K562 (cell line): ENCODE measurements at regions not wholly inside any gene's neighbourhood (a gene's known extent, or its start where the extent isn't known, plus 50 kb on each side); places are given as distances from the start of the nearest gene placed in this dataset.

Experiments
- ATAC-seq: fragments of 200-7000 bp; cut with Tn5 transposase; 3 replicates; pipeline ENCODE4 v1.9.1; 2020; ENCODE audit warnings: moderate library complexity
- BruUV-seq: library from RNA; stranded (reverse); fragments of 400-500 nt; replicated peaks from 2 replicates; lab custom pipeline; 2021; lab: Mats Ljungman, UMichigan
- CTCF ChIA-PET: fragments of 300-600 bp; formaldehyde crosslinking; extraction: SDS; loops from one replicate; lab custom pipeline; 2021; ENCODE audit warnings: low intra/inter-chr PET ratio; lab: Yijun Ruan, JAX
- POLR2A ChIA-PET: fragments of 300-600, 350-650 bp; sonication (Branson Sonifier 250); formaldehyde crosslinking; extraction: SDS; loops from one replicate; lab custom pipeline; 2021; ENCODE audit warnings: antibody characterized with exemption, inconsistent platforms; lab: Yijun Ruan, JAX
- DNase-seq, 4 experiments: peaks; one replicate each; pipeline versions ENCODE4 v3.0.0 to v3.0.0-alpha.2; 2011 to 2018; ENCODE audit warnings: low spot score in 3 of 4, mixed read lengths in 3 of 4; ENCODE audit errors: extremely low read depth in 1 of 4
- FAIRE-seq: peaks from 2 replicates; lab custom pipeline; 2011; peaks lifted over from hg19 to GRCh38; lab: Jason Lieb, UNC
- H2AFZ ChIP-seq: 2 replicates; pipeline ENCODE4 v1.6.0; 2011; ENCODE audit warnings: low read depth, low read length, control low read depth, inconsistent platforms
- H3K27ac ChIP-seq: fragments of 200-600 bp; 3 replicates; pipeline ENCODE4 v1.8.0; 2011; ENCODE audit warnings: low read depth, mild to moderate bottlenecking, control low read depth, inconsistent platforms, low read length, moderate library complexity, mixed read lengths; ENCODE audit errors: extremely low read depth
- H3K27me3 ChIP-seq, 2 experiments: fragments of 300-600 bp in 1 of 2; 2 replicates in 1 of 2; 3 replicates in 1 of 2; pipeline versions ENCODE4 v1.6.0 to v1.8.0; 2011; ENCODE audit warnings: inconsistent platforms in 2 of 2, low read length in 2 of 2, mild to moderate bottlenecking in 1 of 2, mixed read lengths in 1 of 2, moderate library complexity in 1 of 2; ENCODE audit not compliant: control insufficient read depth in 2 of 2, insufficient read depth in 2 of 2
- H3K36me3 ChIP-seq: fragments of 300-600 bp; 3 replicates; pipeline ENCODE4 v1.8.0; 2011; ENCODE audit warnings: mild to moderate bottlenecking, low read length, inconsistent platforms; ENCODE audit not compliant: control insufficient read depth, insufficient read depth
- H3K4me1 ChIP-seq, 2 experiments: fragments of 200-600 bp in 1 of 2; replicated peaks in 1 of 2; 2 replicates in 1 of 2; 3 replicates in 1 of 2; pipeline versions ENCODE4 v1.5.1 to v1.8.0; 2011; ENCODE audit warnings: inconsistent platforms in 2 of 2, low read length in 2 of 2, mild to moderate bottlenecking in 1 of 2, mixed read lengths in 1 of 2, moderate library complexity in 1 of 2; ENCODE audit not compliant: control insufficient read depth in 2 of 2, insufficient read depth in 2 of 2
- H3K4me2 ChIP-seq: 2 replicates; pipeline ENCODE4 v1.6.1; 2011; ENCODE audit warnings: low read length, control low read depth, inconsistent platforms, mixed read lengths; ENCODE audit not compliant: insufficient read depth
- H3K4me3 ChIP-seq: fragments of 200-600 bp; sonication (generic), shearing (Covaris generic); 2 replicates; pipeline ENCODE4 v1.5.1; 2016; ENCODE audit warnings: control low read depth, inconsistent platforms
- H3K79me2 ChIP-seq: fragments of 200-600 bp; 3 replicates; pipeline ENCODE4 v1.8.0; 2011; ENCODE audit warnings: low read length, inconsistent platforms; ENCODE audit not compliant: control insufficient read depth, insufficient read depth
- H3K9ac ChIP-seq, 2 experiments: 2 replicates each; pipeline versions ENCODE4 v1.6.0 to v1.6.1; 2011; ENCODE audit warnings: low read depth in 2 of 2, low read length in 2 of 2, control low read depth in 1 of 2, inconsistent platforms in 1 of 2, mild to moderate bottlenecking in 1 of 2, mixed read lengths in 1 of 2; ENCODE audit not compliant: insufficient read depth in 1 of 2
- H3K9me1 ChIP-seq: one replicate; pipeline ENCODE4 v1.6.0; 2011; ENCODE audit warnings: inconsistent platforms, mild to moderate bottlenecking, low read length, moderate library complexity; ENCODE audit not compliant: control insufficient read depth, insufficient read depth
- H3K9me3 ChIP-seq: replicated peaks from 2 replicates; pipeline ENCODE4 v1.5.1; 2011; ENCODE audit warnings: low read depth, low read length, inconsistent platforms; ENCODE audit not compliant: control insufficient read depth, insufficient read depth
- H4K20me1 ChIP-seq: replicated peaks from 2 replicates; pipeline ENCODE4 v1.6.1; 2011; ENCODE audit warnings: low read length, inconsistent platforms, mixed read lengths; ENCODE audit not compliant: control insufficient read depth, insufficient read depth
- ATF3 ChIP-seq, 2 experiments: fragments of 450-650 bp in 1 of 2; sonication (generic) in 1 of 2; formaldehyde crosslinking in 1 of 2; IDR thresholded peaks in 1 of 2; conservative IDR thresholded peaks in 1 of 2; 2 replicates each; pipeline versions ENCODE4 v1.6.1 to v1.8.1; 2016 to 2023; ENCODE audit warnings: mild to moderate bottlenecking in 2 of 2, moderate library complexity in 2 of 2, inconsistent platforms in 1 of 2, missing genetic modification reagents in 1 of 2
- BRCA1 ChIP-seq, 2 experiments: fragments of 450-650 bp in 1 of 2; sonication (generic) in 1 of 2; formaldehyde crosslinking in 1 of 2; IDR thresholded peaks; 2 replicates each; pipeline versions ENCODE4 v1.5.0 to v1.6.1; 2017 to 2020; ENCODE audit warnings: mild to moderate bottlenecking in 1 of 2, missing genetic modification reagents in 1 of 2
- CBFA2T2 ChIP-seq: fragments of 450-650 bp; conservative IDR thresholded peaks from 2 replicates; pipeline ENCODE4 v1.6.1; 2017; ENCODE audit warnings: mild to moderate bottlenecking
- DLX4 ChIP-seq: fragments of 250-450 bp; sonication (Bioruptor Pico); IDR thresholded peaks from 2 replicates; pipeline ENCODE4 v1.6.1; 2021; ENCODE audit warnings: mild to moderate bottlenecking
- ESRRB ChIP-seq: fragments of 250-450 bp; sonication (Bioruptor Pico); IDR thresholded peaks from 2 replicates; pipeline ENCODE4 v1.5.0; 2020; ENCODE audit warnings: mild to moderate bottlenecking, moderate library complexity, borderline replicate concordance
- MEF2A ChIP-seq: IDR thresholded peaks from 2 replicates; pipeline ENCODE4 v1.6.1; 2011; ENCODE audit warnings: low read depth, mild to moderate bottlenecking, low read length, moderate library complexity; ENCODE audit not compliant: control insufficient read depth
- NFE2 ChIP-seq: IDR thresholded peaks from 2 replicates; pipeline ENCODE4 v1.6.1; 2014; ENCODE audit warnings: antibody characterized with exemption, low read depth
- NFRKB ChIP-seq: fragments of 450-650 bp; IDR thresholded peaks from 2 replicates; pipeline ENCODE4 v1.6.1; 2016; ENCODE audit warnings: low read depth
- RUNX1 ChIP-seq: sonication (generic); IDR thresholded peaks from 2 replicates; pipeline ENCODE4 v1.6.1; 2016; ENCODE audit warnings: antibody characterized with exemption, low read depth
- SIRT6 ChIP-seq: IDR thresholded peaks from one replicate; pipeline ENCODE4 v1.6.1; 2012; ENCODE audit warnings: low read depth, mild to moderate bottlenecking, control low read depth, inconsistent platforms, low read length, moderate library complexity
- STAT5B ChIP-seq: fragments of 250-450 bp; sonication (Bioruptor Pico); IDR thresholded peaks from 2 replicates; pipeline ENCODE4 v1.8.0; 2021; ENCODE audit warnings: mild to moderate bottlenecking, inconsistent platforms
- ZNF197 ChIP-seq: fragments of 200-800 bp; sonication (Bioruptor generic); IDR thresholded peaks from 2 replicates; pipeline ENCODE4 v1.6.1; 2016; ENCODE audit warnings: low read depth, missing genetic modification characterization, missing compliant biosample characterization
- ZNF695 ChIP-seq: fragments of 450-650 bp; formaldehyde crosslinking; IDR thresholded peaks from 2 replicates; pipeline ENCODE4 v1.4.0; 2020; ENCODE audit warnings: mild to moderate bottlenecking, moderate library complexity
- WGBS: fragments of 100-300 bp; shearing (Covaris generic); methylation state at CpG from one replicate; pipeline ENCODE4 v1.1.6; 2016; ENCODE audit warnings: low coverage, mixed read lengths; ENCODE audit not compliant: insufficient coverage; ENCODE audit errors: missing lambda C conversion rate; 5-methylcytosine and 5-hydroxymethylcytosine counted together
- in situ Hi-C: fragments of 300-500 bp; cut with MboI; formaldehyde crosslinking; loops from 4 replicates; pipeline ENCODE4 v1.15.0; 2018; ENCODE audit warnings: inconsistent platforms, mixed read lengths
- intact Hi-C: fragments of 100-400 bp; cut with micrococcal nuclease; formaldehyde crosslinking; loops from 2 replicates; pipeline ENCODE4 v1.14.2; 2022
- TF ChIP-seq, protein P1 (sequence below): fragments of 250-450 bp; sonication (Bioruptor Pico); IDR thresholded peaks from 2 replicates; pipeline ENCODE4 v1.8.0; 2022; ENCODE audit warnings: inconsistent platforms
- TF ChIP-seq, protein P2 (sequence below): fragments of 250-450 bp; sonication (Bioruptor Pico); IDR thresholded peaks from 2 replicates; pipeline ENCODE4 v1.5.0; 2021; ENCODE audit warnings: mild to moderate bottlenecking, moderate library complexity

DNA sequence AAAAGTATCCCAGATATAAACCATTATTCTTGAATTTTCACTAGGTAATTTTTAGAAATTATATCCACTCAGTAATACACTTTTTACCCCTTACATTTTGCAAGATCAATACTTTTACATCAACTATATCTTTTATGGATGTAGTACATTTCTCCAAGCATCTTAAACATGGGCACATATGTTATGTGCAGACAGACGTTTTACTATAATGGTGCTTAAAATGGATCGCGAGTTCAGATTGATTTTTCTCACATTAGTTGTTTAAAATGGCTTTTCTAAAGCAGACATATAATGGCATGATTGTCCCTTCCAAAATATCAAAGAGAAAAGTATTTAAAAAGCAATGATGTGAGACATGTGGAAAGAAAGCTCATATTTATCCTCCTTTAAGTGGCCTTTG is 786.1 kb downstream of the PDHA2 start (continued):
- TF ChIP-seq NFE2 (no peak), SIRT6 (no peak), ZNF197 (no peak), MEF2A (no peak), CBFA2T2 (no peak), NFRKB (no peak), ZNF695 (CRISPR knock-in tag) (no peak)
- TF ChIP-seq, all 486 proteins: peak for 0

DNA sequence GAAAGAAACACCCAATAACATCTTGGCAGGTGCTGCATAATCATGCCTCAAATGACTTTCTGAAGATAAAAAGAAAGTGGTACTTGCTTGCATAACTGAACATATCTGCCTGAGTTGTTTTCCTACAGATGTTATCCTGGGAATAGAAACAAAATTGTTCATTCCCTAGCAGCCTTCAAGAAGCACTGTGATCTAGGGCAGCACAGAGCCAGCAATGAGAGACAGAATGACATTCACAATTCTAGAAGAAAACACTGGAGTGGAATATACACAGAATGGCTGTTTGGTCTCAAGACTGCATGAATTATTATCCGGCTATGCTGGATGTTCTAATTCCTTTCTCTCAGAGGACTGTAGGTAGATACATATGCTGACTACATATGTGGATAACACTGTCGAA is 790.9 kb downstream of the PDHA2 start:
- intact Hi-C loops (no loop called here), in situ Hi-C loops (no loop called here)
- no TSS peak for BruUV-seq
- no peak overlapping the region for H3K4me2 ChIP-seq
- H3K79me2 ChIP-seq = no peaks in the 10 kb centered on the region
- WGBS = 0% methylated on average over 2 of the region's 2 CpGs
- no peaks in the 10 kb centered on the region for H3K9me3 ChIP-seq
- no peaks in the 10 kb centered on the region for H3K27me3 ChIP-seq
- FAIRE-seq = no peak
- POLR2A ChIA-PET = no interaction called here
- H4K20me1 ChIP-seq = no peaks in the 10 kb centered on the region
- H3K27ac ChIP-seq = no peak overlapping the region
- no peak overlapping the region for H2AFZ ChIP-seq
- H3K4me1 ChIP-seq = no peaks in the 10 kb centered on the region
- no peaks in the 10 kb centered on the region for H3K36me3 ChIP-seq
- no peak overlapping the region for H3K9ac ChIP-seq
- H3K4me3 ChIP-seq = no peak overlapping the region
- no peaks in the 10 kb centered on the region for H3K9me1 ChIP-seq
- DNase-seq = no peak
- CTCF ChIA-PET = no interaction called here
- ATAC-seq = no peak
- TF ChIP-seq ATF3 (IDR thresholded peaks at IDR 0.05) (no peak), ATF3 (CRISPR knock-in tag; conservative IDR thresholded peaks at IDR 0.05) (no peak), STAT5B (CRISPR knock-in tag) (no peak), ESRRB (CRISPR knock-in tag) (no peak), DLX4 (CRISPR knock-in tag) (no peak), BRCA1 (IDR thresholded peaks at IDR 0.05) (no peak), BRCA1 (CRISPR knock-in tag; IDR thresholded peaks at IDR 0.05) (no peak), RUNX1 (no peak)
- TF ChIP-seq, protein P1, sequence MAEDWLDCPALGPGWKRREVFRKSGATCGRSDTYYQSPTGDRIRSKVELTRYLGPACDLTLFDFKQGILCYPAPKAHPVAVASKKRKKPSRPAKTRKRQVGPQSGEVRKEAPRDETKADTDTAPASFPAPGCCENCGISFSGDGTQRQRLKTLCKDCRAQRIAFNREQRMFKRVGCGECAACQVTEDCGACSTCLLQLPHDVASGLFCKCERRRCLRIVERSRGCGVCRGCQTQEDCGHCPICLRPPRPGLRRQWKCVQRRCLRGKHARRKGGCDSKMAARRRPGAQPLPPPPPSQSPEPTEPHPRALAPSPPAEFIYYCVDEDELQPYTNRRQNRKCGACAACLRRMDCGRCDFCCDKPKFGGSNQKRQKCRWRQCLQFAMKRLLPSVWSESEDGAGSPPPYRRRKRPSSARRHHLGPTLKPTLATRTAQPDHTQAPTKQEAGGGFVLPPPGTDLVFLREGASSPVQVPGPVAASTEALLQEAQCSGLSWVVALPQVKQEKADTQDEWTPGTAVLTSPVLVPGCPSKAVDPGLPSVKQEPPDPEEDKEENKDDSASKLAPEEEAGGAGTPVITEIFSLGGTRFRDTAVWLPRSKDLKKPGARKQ (CRISPR knock-in tag) = no peak
- TF ChIP-seq, protein P2, sequence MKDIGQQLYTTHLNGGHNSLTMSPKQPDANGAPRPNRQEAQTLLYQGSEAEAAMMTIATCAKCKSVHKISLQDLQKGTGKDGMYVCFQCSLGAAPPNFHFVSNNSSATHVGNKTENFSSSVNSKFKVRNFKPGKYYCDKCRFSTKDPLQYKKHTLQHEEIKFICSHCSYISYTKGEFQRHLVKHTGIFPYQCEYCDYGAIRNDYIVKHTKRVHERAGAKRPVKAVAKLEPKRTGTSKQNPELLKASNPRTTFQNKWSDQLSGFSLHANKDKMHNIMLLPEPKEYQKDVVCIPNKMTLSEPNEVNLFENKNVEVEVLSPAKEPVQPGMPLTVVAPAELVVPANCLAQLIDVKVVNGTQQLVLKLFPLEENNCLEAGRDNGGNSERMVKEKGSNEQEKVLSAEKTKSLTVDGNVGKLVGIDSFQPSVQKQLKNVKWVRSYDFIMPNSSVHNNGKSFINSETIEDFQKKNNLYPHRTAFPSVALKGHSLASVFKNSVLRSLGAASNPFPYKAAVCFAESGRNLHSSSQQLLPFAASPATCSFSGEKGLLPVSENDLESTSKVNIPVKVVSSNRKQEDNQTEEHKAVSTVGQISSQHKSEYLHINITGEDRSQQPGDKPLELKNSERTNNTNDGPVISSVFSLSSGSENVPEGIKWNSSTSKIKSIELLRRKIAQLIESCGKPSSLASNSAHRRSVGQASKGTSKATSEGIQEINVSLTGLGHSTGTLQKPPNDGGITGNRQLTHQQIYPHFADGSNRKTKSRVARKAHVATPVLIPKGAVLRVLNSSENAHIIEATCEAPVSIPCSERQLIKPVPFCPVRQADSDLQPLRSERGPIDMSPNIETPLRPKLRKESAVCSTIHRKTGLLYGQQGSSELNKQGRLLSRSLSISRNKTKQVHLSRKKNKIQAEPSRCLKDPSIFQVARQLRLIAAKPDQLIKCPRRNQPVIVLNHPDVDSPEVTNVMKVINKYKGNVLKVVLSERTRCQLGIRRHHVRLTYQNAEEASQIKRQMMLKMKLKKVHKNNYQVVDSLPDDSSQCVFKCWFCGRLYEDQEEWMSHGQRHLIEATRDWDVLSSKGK (CRISPR knock-in tag) = no peak
